Testis (tissue), 2 donors: ENCODE measurements at regions not wholly inside any gene's neighbourhood (a gene's known extent, or its start where the extent isn't known, plus 50 kb on each side); places are given as distances from the start of the nearest gene placed in this dataset.

Experiments used
- CTCF ChIP-seq, 3 experiments: fragments of 450-650 bp in 2 of 3; fragments of 200-600 bp in 1 of 3; sonication (generic) in 1 of 3; IDR thresholded peaks; one replicate each; pipeline ENCODE4 v1.5.1; 2016 to 2019; ENCODE audit warnings: antibody characterized with exemption in 3 of 3, mild to moderate bottlenecking in 2 of 3, moderate library complexity in 1 of 3
- POLR2A ChIP-seq: fragments of 450-650 bp; IDR thresholded peaks from one replicate; pipeline ENCODE4 v1.6.1; 2017; ENCODE audit warnings: antibody characterized with exemption, mild to moderate bottlenecking, moderate library complexity

- TF ChIP-seq CTCF (IDR thresholded peaks at IDR 0.05) = no peak
- no peak for TF ChIP-seq POLR2A
Observed at GRCh38 chr13:85853901-85854663, 54.9 kb upstream of the SLITRK6 start.
